ENCODE measurements at regions not wholly inside any gene's neighbourhood (a gene's known extent, or its start where the extent isn't known, plus 50 kb on each side); places are given as distances from the start of the nearest gene placed in this dataset.

DNA sequence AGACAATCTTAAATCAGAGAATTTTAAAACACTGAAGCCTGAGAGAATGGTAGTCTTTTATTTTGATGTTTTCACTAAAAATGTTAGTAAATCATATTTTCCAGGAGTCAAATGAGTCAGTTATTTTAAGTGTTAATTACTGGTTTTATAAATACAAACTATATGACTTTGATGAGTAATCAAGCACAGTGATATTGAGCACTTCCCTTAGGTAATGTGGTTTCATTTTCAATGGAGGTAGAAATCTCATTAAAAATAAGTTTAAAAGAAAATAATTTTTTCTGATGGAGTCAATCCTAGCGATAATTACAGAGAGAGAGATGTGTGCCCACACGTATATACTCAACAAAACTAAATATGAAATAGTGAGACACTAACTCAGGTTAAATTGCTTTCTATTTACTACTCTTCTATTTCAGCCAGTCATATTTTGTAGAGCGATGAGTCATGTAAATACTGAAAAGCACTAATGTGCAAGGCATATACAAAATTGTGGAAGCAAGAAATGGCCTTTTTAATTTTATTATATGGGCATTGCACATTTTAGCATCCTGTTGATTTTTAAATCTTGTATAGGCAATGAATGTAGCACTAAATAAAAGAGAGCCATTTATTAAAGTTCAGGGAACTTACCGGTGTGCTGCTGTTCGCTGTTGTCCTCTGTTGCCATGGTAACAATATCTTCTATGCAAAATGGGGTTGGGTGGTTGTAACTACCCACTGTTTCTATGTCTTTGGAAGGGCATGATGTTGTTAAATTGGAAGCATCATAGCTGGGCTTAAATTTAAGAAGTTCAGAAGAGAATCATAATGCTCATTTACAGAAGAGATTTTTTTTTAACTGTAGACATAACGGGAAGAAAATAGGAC, 513.7 kb downstream of the TLL1 start (continued):
- TF ChIP-seq, protein P1, sequence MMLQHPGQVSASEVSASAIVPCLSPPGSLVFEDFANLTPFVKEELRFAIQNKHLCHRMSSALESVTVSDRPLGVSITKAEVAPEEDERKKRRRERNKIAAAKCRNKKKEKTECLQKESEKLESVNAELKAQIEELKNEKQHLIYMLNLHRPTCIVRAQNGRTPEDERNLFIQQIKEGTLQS (IDR thresholded peaks at IDR 0.05; ENCODE audit: insufficient read depth, low read depth, low read length) = no peak
- TF ChIP-seq POU5F1 (IDR thresholded peaks at IDR 0.05; ENCODE audit: low read depth, low read length) (no peak), SIX5 (IDR thresholded peaks at IDR 0.05; ENCODE audit: low read depth, low read length) (no peak), CBX5 (IDR thresholded peaks at IDR 0.05; ENCODE audit: low read depth, low read length) (no peak), RFX5 (IDR thresholded peaks at IDR 0.05; ENCODE audit: borderline replicate concordance, low read depth, low read length) (no peak), SUZ12 (IDR thresholded peaks at IDR 0.05; ENCODE audit: low read length) (no peak), SP4 (IDR thresholded peaks at IDR 0.05; ENCODE audit: low read length) (no peak)
